ENCODE measurements at regions not wholly inside any gene's neighbourhood (a gene's known extent, or its start where the extent isn't known, plus 50 kb on each side); places are given as distances from the start of the nearest gene placed in this dataset.

DNA sequence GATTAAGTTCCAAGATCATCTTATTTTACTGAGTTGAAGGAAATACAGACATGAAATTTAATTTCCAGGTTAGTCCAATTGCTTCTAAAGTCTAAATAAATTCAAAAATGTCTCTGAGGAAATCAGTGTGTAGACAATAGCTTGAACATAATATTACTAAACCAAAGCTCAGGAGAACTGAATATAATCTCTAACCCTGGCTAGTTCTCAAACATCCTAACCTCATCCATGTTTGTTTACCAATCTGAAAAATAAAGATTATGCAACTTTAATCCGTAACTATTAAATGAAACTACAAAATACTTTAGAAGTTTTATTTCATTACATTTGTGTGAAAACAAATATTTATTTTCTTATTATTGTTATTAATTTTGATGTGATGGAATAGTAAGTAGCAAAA is 387.2 kb downstream of the TBC1D32 start:
- no peaks in the 10 kb centered on the region for H3K79me2 ChIP-seq (ENCODE audit: control insufficient read depth, insufficient read depth, low read length)
- no peaks in the 10 kb centered on the region for H3K4me1 ChIP-seq (ENCODE audit: control insufficient read depth, extremely low read depth, insufficient read depth, low read length)
- H3K4me2 ChIP-seq (ENCODE audit: extremely low read depth, insufficient read depth, low read length): no peak overlapping the region
- no peaks in the 10 kb centered on the region for H3K36me3 ChIP-seq (ENCODE audit: control insufficient read depth, insufficient read depth, low read length)
- H3K9me3 ChIP-seq (ENCODE audit: control insufficient read depth, insufficient read depth, low read depth, low read length): no peaks in the 10 kb centered on the region
- no peak for DNase-seq (ENCODE audit: low read depth in 2 of 2)
- no peak overlapping the region for H3K9ac ChIP-seq (ENCODE audit: insufficient read depth, low read length)
- no peak overlapping the region for H2AFZ ChIP-seq (ENCODE audit: low read length)
- H3K27ac ChIP-seq (ENCODE audit: insufficient read depth, low read length): no peak overlapping the region
- TF ChIP-seq, protein P1, sequence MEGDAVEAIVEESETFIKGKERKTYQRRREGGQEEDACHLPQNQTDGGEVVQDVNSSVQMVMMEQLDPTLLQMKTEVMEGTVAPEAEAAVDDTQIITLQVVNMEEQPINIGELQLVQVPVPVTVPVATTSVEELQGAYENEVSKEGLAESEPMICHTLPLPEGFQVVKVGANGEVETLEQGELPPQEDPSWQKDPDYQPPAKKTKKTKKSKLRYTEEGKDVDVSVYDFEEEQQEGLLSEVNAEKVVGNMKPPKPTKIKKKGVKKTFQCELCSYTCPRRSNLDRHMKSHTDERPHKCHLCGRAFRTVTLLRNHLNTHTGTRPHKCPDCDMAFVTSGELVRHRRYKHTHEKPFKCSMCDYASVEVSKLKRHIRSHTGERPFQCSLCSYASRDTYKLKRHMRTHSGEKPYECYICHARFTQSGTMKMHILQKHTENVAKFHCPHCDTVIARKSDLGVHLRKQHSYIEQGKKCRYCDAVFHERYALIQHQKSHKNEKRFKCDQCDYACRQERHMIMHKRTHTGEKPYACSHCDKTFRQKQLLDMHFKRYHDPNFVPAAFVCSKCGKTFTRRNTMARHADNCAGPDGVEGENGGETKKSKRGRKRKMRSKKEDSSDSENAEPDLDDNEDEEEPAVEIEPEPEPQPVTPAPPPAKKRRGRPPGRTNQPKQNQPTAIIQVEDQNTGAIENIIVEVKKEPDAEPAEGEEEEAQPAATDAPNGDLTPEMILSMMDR (conservative IDR thresholded peaks at IDR 0.05 in 1 of 2, IDR thresholded peaks at IDR 0.05 in 1 of 2; ENCODE audit: low read depth in 1 of 2, low read length in 2 of 2): no peak
- TF ChIP-seq EZH2 (IDR thresholded peaks at IDR 0.05; ENCODE audit: low read length, missing control alignments): no peak
- H4K20me1 ChIP-seq (ENCODE audit: control insufficient read depth, extremely low read depth, insufficient read depth, low read length): no peaks in the 10 kb centered on the region
- H3K27me3 ChIP-seq (ENCODE audit: control insufficient read depth, insufficient read depth, low read length): no peaks in the 10 kb centered on the region
- no peak overlapping the region for H3K4me3 ChIP-seq (replicated peaks in 1 of 4; ENCODE audit: control extremely low read depth in 1 of 4, insufficient read depth in 1 of 4, low read depth in 3 of 4, low read length in 4 of 4)

DNA sequence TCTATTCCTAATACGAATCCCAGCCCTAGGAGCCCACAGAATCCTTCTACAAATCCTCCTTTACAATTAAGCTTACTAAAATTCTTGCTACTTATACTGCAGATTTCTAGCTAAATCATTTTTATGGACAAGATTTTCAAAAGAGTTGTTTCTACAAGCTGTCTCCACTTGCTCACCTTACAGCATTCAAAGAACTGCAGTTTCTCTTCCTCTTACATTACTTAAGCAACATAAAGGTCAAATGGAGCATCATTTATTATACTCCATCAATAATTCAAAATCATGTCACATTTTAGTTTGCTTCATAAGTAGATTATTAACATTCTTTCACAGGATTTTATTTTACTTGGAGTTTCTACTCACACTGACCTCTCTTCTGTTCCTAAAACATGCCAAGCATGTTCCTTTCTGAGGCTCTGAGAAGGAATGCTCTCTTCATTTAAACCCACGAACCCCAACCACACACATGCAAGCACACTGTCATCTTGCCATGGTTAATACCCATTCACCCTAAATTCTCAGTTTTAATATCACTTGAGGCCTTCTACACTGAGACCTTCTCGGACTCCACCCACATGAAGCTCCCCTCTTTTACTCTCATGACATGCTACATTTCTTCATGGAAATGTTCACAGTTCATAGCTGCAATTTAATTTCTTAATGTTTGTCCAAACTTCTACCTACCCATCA is 388.2 kb downstream of the TBC1D32 start:
- TF ChIP-seq, protein P1 (conservative IDR thresholded peaks at IDR 0.05 in 1 of 2, IDR thresholded peaks at IDR 0.05 in 1 of 2; ENCODE audit: low read depth in 1 of 2, low read length in 2 of 2): no peak
- no peak for TF ChIP-seq EZH2 (IDR thresholded peaks at IDR 0.05; ENCODE audit: low read length, missing control alignments)
- H2AFZ ChIP-seq (ENCODE audit: low read length): no peak overlapping the region
- no peak overlapping the region for H3K4me3 ChIP-seq (replicated peaks in 1 of 4; ENCODE audit: control extremely low read depth in 1 of 4, insufficient read depth in 1 of 4, low read depth in 3 of 4, low read length in 4 of 4)
- no peak overlapping the region for H3K4me2 ChIP-seq (ENCODE audit: extremely low read depth, insufficient read depth, low read length)
- H3K9ac ChIP-seq (ENCODE audit: insufficient read depth, low read length): no peak overlapping the region
- H3K79me2 ChIP-seq (ENCODE audit: control insufficient read depth, insufficient read depth, low read length): no peaks in the 10 kb centered on the region
- no peaks in the 10 kb centered on the region for H3K36me3 ChIP-seq (ENCODE audit: control insufficient read depth, insufficient read depth, low read length)
- no peaks in the 10 kb centered on the region for H3K27me3 ChIP-seq (ENCODE audit: control insufficient read depth, insufficient read depth, low read length)
- H3K9me3 ChIP-seq (ENCODE audit: control insufficient read depth, insufficient read depth, low read depth, low read length): no peaks in the 10 kb centered on the region
- no peak overlapping the region for H3K27ac ChIP-seq (ENCODE audit: insufficient read depth, low read length)
- H4K20me1 ChIP-seq (ENCODE audit: control insufficient read depth, extremely low read depth, insufficient read depth, low read length): no peaks in the 10 kb centered on the region
- no peaks in the 10 kb centered on the region for H3K4me1 ChIP-seq (ENCODE audit: control insufficient read depth, extremely low read depth, insufficient read depth, low read length)
- DNase-seq (ENCODE audit: low read depth in 2 of 2): no peak

DNA sequence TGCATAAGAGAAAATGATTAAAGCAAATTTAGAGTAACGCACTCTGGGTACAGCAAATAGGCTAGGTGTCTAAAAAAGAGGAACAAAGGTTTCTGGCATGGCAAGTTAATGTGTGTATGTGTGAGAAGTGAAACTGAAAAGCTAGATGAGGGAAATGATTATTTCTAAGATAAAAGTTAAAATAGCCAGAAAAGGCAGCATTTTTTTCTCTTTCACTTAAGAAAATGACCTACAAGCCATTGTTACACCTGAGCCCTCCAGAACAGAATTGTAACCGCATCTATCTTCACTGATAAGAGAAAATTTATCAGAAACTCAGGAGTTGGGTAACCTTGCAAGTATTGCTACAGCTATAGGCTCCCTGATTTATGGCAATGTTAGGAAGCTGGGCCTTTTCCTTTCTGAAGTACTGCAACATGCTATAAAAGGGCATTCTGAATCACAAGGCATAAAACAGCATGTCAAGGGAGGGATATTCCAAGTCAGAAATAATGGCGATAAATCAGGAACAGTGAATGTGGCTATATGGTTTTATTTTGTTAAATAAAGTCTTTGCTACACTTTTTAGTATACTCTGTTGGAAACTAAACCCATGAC is 395.3 kb downstream of the TBC1D32 start:
- no peaks in the 10 kb centered on the region for H3K4me1 ChIP-seq (ENCODE audit: control insufficient read depth, extremely low read depth, insufficient read depth, low read length)
- no peak for DNase-seq (ENCODE audit: low read depth in 2 of 2)
- H3K36me3 ChIP-seq (ENCODE audit: control insufficient read depth, insufficient read depth, low read length): no peaks in the 10 kb centered on the region
- no peak for TF ChIP-seq EZH2 (IDR thresholded peaks at IDR 0.05; ENCODE audit: low read length, missing control alignments)
- TF ChIP-seq, protein P1 (conservative IDR thresholded peaks at IDR 0.05 in 1 of 2, IDR thresholded peaks at IDR 0.05 in 1 of 2; ENCODE audit: low read depth in 1 of 2, low read length in 2 of 2): no peak
- H2AFZ ChIP-seq (ENCODE audit: low read length): no peak overlapping the region
- H3K27me3 ChIP-seq (ENCODE audit: control insufficient read depth, insufficient read depth, low read length): no peaks in the 10 kb centered on the region
- H3K4me2 ChIP-seq (ENCODE audit: extremely low read depth, insufficient read depth, low read length): no peak overlapping the region
- no peaks in the 10 kb centered on the region for H3K9me3 ChIP-seq (ENCODE audit: control insufficient read depth, insufficient read depth, low read depth, low read length)
- H3K27ac ChIP-seq (ENCODE audit: insufficient read depth, low read length): no peak overlapping the region
- no peak overlapping the region for H3K4me3 ChIP-seq (replicated peaks in 1 of 4; ENCODE audit: control extremely low read depth in 1 of 4, insufficient read depth in 1 of 4, low read depth in 3 of 4, low read length in 4 of 4)
- H4K20me1 ChIP-seq (ENCODE audit: control insufficient read depth, extremely low read depth, insufficient read depth, low read length): no peaks in the 10 kb centered on the region
- no peak overlapping the region for H3K9ac ChIP-seq (ENCODE audit: insufficient read depth, low read length)
- H3K79me2 ChIP-seq (ENCODE audit: control insufficient read depth, insufficient read depth, low read length): no peaks in the 10 kb centered on the region
